GM12878 (cell line): ENCODE measurements at regions not wholly inside any gene's neighbourhood (a gene's known extent, or its start where the extent isn't known, plus 50 kb on each side); places are given as distances from the start of the nearest gene placed in this dataset.

Experiments used
- BACH1 ChIP-seq: fragments of 450-650 bp; IDR thresholded peaks from 2 replicates; pipeline ENCODE4 v1.6.1; 2017; ENCODE audit warnings: mild to moderate bottlenecking, borderline replicate concordance
- FOS ChIP-seq: IDR thresholded peaks from 3 replicates; pipeline ENCODE4 v1.6.1; 2011; ENCODE audit warnings: borderline replicate concordance; ENCODE audit not compliant: insufficient read length; ENCODE audit errors: extremely low read depth
- JUNB ChIP-seq: IDR thresholded peaks from 2 replicates; pipeline ENCODE4 v1.6.1; 2016; ENCODE audit warnings: antibody characterized with exemption, mild to moderate bottlenecking
- POLR2AphosphoS2 ChIP-seq: IDR thresholded peaks from 2 replicates; pipeline ENCODE4 v1.6.1; 2011; ENCODE audit warnings: low read depth, mild to moderate bottlenecking, low read length, improper control_type of control experiment, moderate library complexity
- TF ChIP-seq, protein P1 (sequence below): IDR thresholded peaks from 2 replicates; pipeline ENCODE4 v1.6.1; 2011; ENCODE audit warnings: low read depth, mild to moderate bottlenecking, low read length, moderate library complexity, borderline replicate concordance; ENCODE audit errors: extremely low read depth

DNA sequence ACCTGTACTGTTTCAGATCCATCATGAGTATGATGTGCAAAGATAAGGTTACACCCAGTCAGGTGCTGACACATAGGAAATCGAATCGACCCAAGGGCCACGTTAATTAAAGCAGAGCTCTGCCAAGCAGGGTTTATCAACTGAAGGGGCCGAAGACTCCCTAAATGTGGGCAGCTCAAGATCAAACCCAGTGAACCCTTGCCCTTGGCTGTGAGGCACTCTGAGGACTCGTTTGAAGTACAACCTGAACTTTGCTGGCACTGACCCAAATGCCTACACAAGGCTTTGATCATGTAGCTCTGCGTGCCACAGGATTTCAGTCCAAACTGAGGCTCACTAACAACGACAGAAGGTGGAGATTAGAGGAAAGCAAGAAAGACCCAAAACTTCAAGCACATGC, 352.1 kb downstream of the MTX2 start:
- TF ChIP-seq BACH1 (no peak), POLR2AphosphoS2 (no peak), JUNB (no peak), FOS (no peak)
- TF ChIP-seq, protein P1, sequence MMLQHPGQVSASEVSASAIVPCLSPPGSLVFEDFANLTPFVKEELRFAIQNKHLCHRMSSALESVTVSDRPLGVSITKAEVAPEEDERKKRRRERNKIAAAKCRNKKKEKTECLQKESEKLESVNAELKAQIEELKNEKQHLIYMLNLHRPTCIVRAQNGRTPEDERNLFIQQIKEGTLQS: no peak
